B cell (primary cell): ENCODE measurements at regions not wholly inside any gene's neighbourhood (a gene's known extent, or its start where the extent isn't known, plus 50 kb on each side); places are given as distances from the start of the nearest gene placed in this dataset.

Experiments used
- ATAC-seq: fragments of 200-7000 bp; cut with Tn5 transposase; one replicate; pipeline ENCODE4 v1.10.0; 2021; ENCODE audit warnings: low read depth, mild to moderate bottlenecking, moderate number of reproducible peaks, moderate library complexity
- CTCF ChIA-PET: fragments of 350-600 bp; sonication (Branson Sonifier 250); formaldehyde crosslinking; loops from one replicate; lab custom pipeline; 2021; ENCODE audit warnings: antibody characterized with exemption, inconsistent platforms; lab: Charles Lee
- POLR2A ChIA-PET: fragments of 350-600 bp; sonication (Branson Sonifier 250); formaldehyde crosslinking; loops from one replicate; lab custom pipeline; 2021; ENCODE audit warnings: antibody characterized with exemption; lab: Charles Lee
- DNase-seq: peaks from one replicate; pipeline ENCODE4 v3.0.0; 2013
- H2AFZ ChIP-seq: 2 replicates; pipeline ENCODE4 v1.6.1; 2012; ENCODE audit warnings: mild to moderate bottlenecking, low read depth, low read length; ENCODE audit not compliant: insufficient read depth, poor library complexity, severe bottlenecking
- H3K27ac ChIP-seq, 2 donors: 1 replicate in 1 of 2; 2 replicates in 1 of 2; pipeline ENCODE4 v1.5.1; 2012 to 2013; ENCODE audit warnings: low read length in 2 of 2, mild to moderate bottlenecking in 2 of 2, moderate library complexity in 1 of 2
- H3K27me3 ChIP-seq, 4 experiments: fragments of 200-600 bp in 1 of 4; sonication (generic) in 1 of 4; replicated peaks in 1 of 4; 1 replicate in 2 of 4; 2 replicates in 2 of 4; pipeline versions ENCODE4 v1.6.1 to v1.7.0; 2013 to 2016; ENCODE audit warnings: low read length in 3 of 4, mild to moderate bottlenecking in 2 of 4, mixed read lengths in 1 of 4, moderate library complexity in 1 of 4; ENCODE audit not compliant: insufficient read depth in 4 of 4, control insufficient read depth in 3 of 4; ENCODE audit errors: control extremely low read depth in 1 of 4
- H3K36me3 ChIP-seq, 2 experiments: replicated peaks in 1 of 2; 1 replicate in 1 of 2; 2 replicates in 1 of 2; pipeline versions ENCODE4 v1.6.1 to v1.7.1; 2013; ENCODE audit warnings: low read length in 1 of 2; ENCODE audit not compliant: insufficient read depth in 2 of 2, control insufficient read depth in 1 of 2; ENCODE audit errors: control extremely low read depth in 1 of 2, extremely low read depth in 1 of 2
- H3K4me1 ChIP-seq, 2 donors: fragments of 200-600 bp in 1 of 2; sonication (generic) in 1 of 2; 1 replicate in 1 of 2; 2 replicates in 1 of 2; pipeline versions ENCODE4 v1.5.1 to v1.6.1; 2013 to 2017; ENCODE audit warnings: low read length in 2 of 2; ENCODE audit not compliant: control insufficient read depth in 2 of 2, insufficient read depth in 2 of 2
- H3K4me2 ChIP-seq: replicated peaks from 2 replicates; pipeline ENCODE3; 2012; ENCODE audit warnings: mild to moderate bottlenecking, low read depth, low read length; ENCODE audit not compliant: poor library complexity, severe bottlenecking
- H3K4me3 ChIP-seq, 5 experiments: fragments of 200-600 bp in 1 of 5; sonication (generic) in 1 of 5; 1 replicate in 3 of 5; 2 replicates in 2 of 5; pipeline versions ENCODE4 v1.5.1 to v1.7.0; 2011 to 2016; ENCODE audit warnings: low read length in 4 of 5, mild to moderate bottlenecking in 4 of 5, low read depth in 2 of 5, control low read depth in 1 of 5, moderate library complexity in 1 of 5; ENCODE audit not compliant: insufficient read depth in 1 of 5; ENCODE audit errors: control extremely low read depth in 1 of 5, extremely low read depth in 1 of 5
- H3K79me2 ChIP-seq: fragments of 200-600 bp; sonication (generic); one replicate; pipeline ENCODE4 v1.6.0; 2016; ENCODE audit warnings: low read length; ENCODE audit not compliant: control insufficient read depth, insufficient read depth
- H3K9ac ChIP-seq: fragments of 200-600 bp; sonication (generic); 2 replicates; pipeline ENCODE4 v1.6.1; 2017; ENCODE audit warnings: mild to moderate bottlenecking, low read length, moderate library complexity
- H3K9me3 ChIP-seq, 3 donors: one replicate each; pipeline versions ENCODE4 v1.6.1 to v1.7.1; 2013; ENCODE audit warnings: low read length in 2 of 3; ENCODE audit not compliant: control insufficient read depth in 2 of 3, insufficient read depth in 1 of 3; ENCODE audit errors: control extremely low read depth in 1 of 3
- H4K20me1 ChIP-seq: 2 replicates; pipeline ENCODE4 v1.6.0; 2012; ENCODE audit warnings: mild to moderate bottlenecking, low read length; ENCODE audit not compliant: insufficient read depth, control insufficient read depth, poor library complexity, severe bottlenecking
- H3K27ac Mint-ChIP-seq: one replicate; pipeline ENCODE4 v1.8.0; 2021; ENCODE audit warnings: mixed read lengths
- H3K27me3 Mint-ChIP-seq: one replicate; pipeline ENCODE4 v1.8.0; 2021; ENCODE audit warnings: mixed read lengths
- H3K4me1 Mint-ChIP-seq: one replicate; pipeline ENCODE4 v1.8.0; 2021; ENCODE audit warnings: mixed read lengths
- H3K4me3 Mint-ChIP-seq: one replicate; pipeline ENCODE4 v1.8.0; 2021; ENCODE audit warnings: mixed read lengths
- H3K9me3 Mint-ChIP-seq: one replicate; pipeline ENCODE4 v1.8.0; 2022; ENCODE audit warnings: mixed read lengths; ENCODE audit not compliant: insufficient read depth
- CTCF ChIP-seq: fragments of 200-600 bp; IDR thresholded peaks from one replicate; pipeline ENCODE4 v1.8.0; 2022; ENCODE audit warnings: antibody characterized with exemption, mild to moderate bottlenecking
- EZH2 ChIP-seq: IDR thresholded peaks from 2 replicates; pipeline ENCODE4 v1.6.1; 2012; ENCODE audit warnings: borderline replicate concordance, low read depth, mild to moderate bottlenecking, moderate library complexity, low read length; ENCODE audit not compliant: insufficient read depth, poor library complexity, severe bottlenecking
- WGBS: methylation state at CpG from one replicate; pipeline ENCODE4 v1.1.5; 2013; ENCODE audit warnings: missing lambda C conversion rate; ENCODE audit not compliant: insufficient coverage; 5-methylcytosine and 5-hydroxymethylcytosine counted together
- intact Hi-C: fragments of 100-400 bp; cut with micrococcal nuclease; formaldehyde crosslinking; loops from one replicate; pipeline ENCODE4 v1.10.0; 2022

GRCh38 chr5:2622866-2623265 is 128.6 kb downstream of the IRX2 start:
- peaks cover 3% of the 10 kb centered on the region for H3K9me3 Mint-ChIP-seq
- no peak overlapping the region for H3K27ac ChIP-seq
- POLR2A ChIA-PET = no interaction called here
- no peaks in the 10 kb centered on the region for H4K20me1 ChIP-seq
- CTCF ChIA-PET = interaction anchor here (0.6 to 0.9 kb wide), 2 partner anchors 11 to 685 kb away, joined by 3 read pairs; no protein-coding TSS in a partner anchor
- TF ChIP-seq EZH2 (no peak), CTCF (no peak)
- no peaks in the 10 kb centered on the region for H3K79me2 ChIP-seq
- no peak overlapping the region for H3K9ac ChIP-seq
- H3K9me3 ChIP-seq = peaks cover 0 to 36% (median 0%) of the 10 kb centered on the region in 3 donors
- no peaks in the 10 kb centered on the region for H3K27me3 ChIP-seq
- H3K4me2 ChIP-seq = no peak overlapping the region
- no peak overlapping the region for H2AFZ ChIP-seq
- H3K4me1 Mint-ChIP-seq = no peaks in the 10 kb centered on the region
- WGBS = 20% methylated on average over 1 of the region's 5 CpGs
- no peak overlapping the region for H3K27ac Mint-ChIP-seq
- H3K4me1 ChIP-seq = no peaks in the 10 kb centered on the region
- no peak overlapping the region for H3K4me3 Mint-ChIP-seq
- H3K27me3 Mint-ChIP-seq = no peaks in the 10 kb centered on the region
- ATAC-seq (no peak), DNase-seq (no peak)
- H3K36me3 ChIP-seq = no peaks in the 10 kb centered on the region
- no peak overlapping the region for H3K4me3 ChIP-seq
- intact Hi-C loops = no loop called here

DNA sequence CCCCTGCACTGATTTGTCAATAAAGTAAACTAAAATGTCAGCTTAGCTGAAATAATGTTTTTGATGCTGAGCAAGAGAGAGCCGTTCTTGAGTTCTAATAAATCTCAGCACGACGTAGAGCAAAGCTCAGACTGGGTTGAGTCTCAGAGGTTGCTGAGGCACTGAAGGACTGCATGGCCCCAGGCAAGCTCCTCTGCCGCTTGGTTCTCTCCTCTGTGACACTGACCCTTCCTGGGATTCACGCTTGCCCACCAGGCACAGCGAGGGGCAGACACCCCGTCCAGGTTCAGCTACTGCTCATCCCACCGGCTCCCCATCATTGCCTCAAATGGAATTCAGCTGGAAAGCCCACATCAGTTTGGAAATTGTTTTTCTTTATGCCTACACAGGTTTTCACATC is 129.8 kb downstream of the IRX2 start:
- no peak overlapping the region for H2AFZ ChIP-seq
- ATAC-seq (no peak), DNase-seq (no peak)
- no peak overlapping the region for H3K4me2 ChIP-seq
- H3K9me3 ChIP-seq = peaks cover 0 to 26% (median 0%) of the 10 kb centered on the region in 3 donors
- Mint-ChIP-seq H3K4me1 (no peaks in the 10 kb centered on the region), H3K9me3 (peaks cover 3% of the 10 kb centered on the region), H3K27me3 (no peaks in the 10 kb centered on the region), H3K27ac (no peak overlapping the region), H3K4me3 (no peak overlapping the region)
- no peaks in the 10 kb centered on the region for H3K27me3 ChIP-seq
- H3K4me1 ChIP-seq = no peaks in the 10 kb centered on the region
- H3K79me2 ChIP-seq = no peaks in the 10 kb centered on the region
- H3K36me3 ChIP-seq = no peaks in the 10 kb centered on the region
- CTCF ChIA-PET = no interaction called here
- intact Hi-C loops = no loop called here
- H4K20me1 ChIP-seq = no peaks in the 10 kb centered on the region
- H3K27ac ChIP-seq = no peak overlapping the region
- no peak overlapping the region for H3K9ac ChIP-seq
- H3K4me3 ChIP-seq = no peak overlapping the region
- POLR2A ChIA-PET = no interaction called here
- TF ChIP-seq EZH2 (no peak), CTCF (no peak)
- WGBS = 85% methylated on average over 8 of the region's 8 CpGs
